ENCODE measurements at regions not wholly inside any gene's neighbourhood (a gene's known extent, or its start where the extent isn't known, plus 50 kb on each side); places are given as distances from the start of the nearest gene placed in this dataset.

GRCh38 chr18:56296381-56296780, 342.0 kb downstream of the TXNL1 start:
- H3K79me2 ChIP-seq (ENCODE audit: insufficient read depth, low read length): no peaks in the 10 kb centered on the region
- no peak for TF ChIP-seq CTCF (IDR thresholded peaks at IDR 0.05; ENCODE audit: extremely low read depth, low read depth, low read length)
- no peak overlapping the region for H3K4me2 ChIP-seq (ENCODE audit: insufficient read depth, low read length)
- peaks cover 7% of the 10 kb centered on the region for H3K4me1 ChIP-seq (ENCODE audit: insufficient read depth, low read length)
- DNase-seq (ENCODE audit: insufficient read length, low spot score, missing footprints): no peak
- no peaks in the 10 kb centered on the region for H3K9me3 ChIP-seq (ENCODE audit: low read depth, low read length)
- no peaks in the 10 kb centered on the region for H3K27me3 ChIP-seq (ENCODE audit: insufficient read depth, low read length)
- no peak overlapping the region for H3K27ac ChIP-seq (ENCODE audit: low read depth, low read length)
- no peaks in the 10 kb centered on the region for H3K36me3 ChIP-seq (ENCODE audit: insufficient read depth, low read length)
- no peak overlapping the region for H2AFZ ChIP-seq (ENCODE audit: low read length)
- H4K20me1 ChIP-seq (ENCODE audit: insufficient read depth, low read length): no peaks in the 10 kb centered on the region
- H3K4me3 ChIP-seq (ENCODE audit: insufficient read depth, low read length): no peak overlapping the region

DNA sequence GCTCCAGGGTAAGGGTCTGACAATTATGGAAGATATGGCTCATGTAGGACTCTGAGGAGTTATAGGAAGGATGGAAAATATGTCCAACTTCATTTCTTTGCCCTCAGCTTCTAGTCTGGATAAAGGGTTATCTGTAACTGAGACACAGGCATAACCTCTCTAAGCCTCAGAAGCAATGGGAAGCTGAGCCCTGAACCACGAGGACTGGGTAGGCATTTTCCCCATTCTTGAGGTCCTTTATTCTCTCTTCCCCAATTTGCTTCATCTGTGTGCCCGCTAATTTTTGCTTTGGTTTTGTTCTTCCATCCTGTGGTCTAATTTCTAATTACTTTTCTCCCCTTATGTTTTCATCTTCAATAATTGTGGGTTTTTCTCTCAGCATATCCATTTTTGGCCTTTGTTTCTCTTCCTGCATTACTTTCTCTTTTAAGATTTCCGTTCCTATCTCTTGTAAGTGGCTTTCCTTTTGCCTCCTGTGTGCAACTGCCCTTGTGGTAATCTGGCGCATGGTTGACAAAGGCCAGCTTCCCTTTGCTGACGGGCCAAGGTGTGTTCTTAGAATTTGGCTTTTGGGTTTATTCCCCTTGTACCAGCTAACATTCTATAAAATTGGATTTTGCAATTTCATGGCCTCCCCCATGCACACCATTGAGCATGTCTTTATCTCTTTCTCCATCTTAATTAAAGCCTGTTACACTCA, 343.8 kb downstream of the TXNL1 start:
- Histone ChIP-seq H3K79me2 (ENCODE audit: insufficient read depth, low read length) (no peaks in the 10 kb centered on the region), H3K9me3 (ENCODE audit: low read depth, low read length) (no peaks in the 10 kb centered on the region), H4K20me1 (ENCODE audit: insufficient read depth, low read length) (no peaks in the 10 kb centered on the region), H3K4me3 (ENCODE audit: insufficient read depth, low read length) (no peak overlapping the region), H3K4me2 (ENCODE audit: insufficient read depth, low read length) (no peak overlapping the region), H3K36me3 (ENCODE audit: insufficient read depth, low read length) (no peaks in the 10 kb centered on the region), H2AFZ (ENCODE audit: low read length) (no peak overlapping the region), H3K4me1 (ENCODE audit: insufficient read depth, low read length) (peaks cover 7% of the 10 kb centered on the region), H3K27me3 (ENCODE audit: insufficient read depth, low read length) (no peaks in the 10 kb centered on the region), H3K27ac (ENCODE audit: low read depth, low read length) (no peak overlapping the region)
- DNase-seq (ENCODE audit: insufficient read length, low spot score, missing footprints): no peak
- TF ChIP-seq CTCF (IDR thresholded peaks at IDR 0.05; ENCODE audit: extremely low read depth, low read depth, low read length): no peak

DNA sequence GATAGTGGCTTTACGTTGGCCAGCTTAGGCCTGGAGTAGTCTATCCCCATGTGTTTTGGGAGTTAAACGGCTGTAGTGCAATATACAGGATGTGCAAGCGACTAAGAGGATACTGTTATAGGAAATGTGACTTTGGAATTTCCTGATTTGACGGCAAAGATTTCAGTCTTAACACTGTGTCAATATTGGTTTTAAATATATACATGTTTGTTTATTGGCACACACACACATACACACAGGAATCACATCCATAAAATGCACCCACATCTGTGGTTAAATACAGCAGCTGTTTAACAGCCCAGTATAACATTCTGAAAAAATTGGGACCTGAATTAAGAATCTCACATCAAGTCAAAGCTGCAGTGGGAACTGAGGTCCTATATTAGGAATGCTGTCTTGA, 347.1 kb downstream of the TXNL1 start:
- DNase-seq (ENCODE audit: insufficient read length, low spot score, missing footprints): no peak
- Histone ChIP-seq H3K27me3 (ENCODE audit: insufficient read depth, low read length) (no peaks in the 10 kb centered on the region), H2AFZ (ENCODE audit: low read length) (no peak overlapping the region), H3K4me1 (ENCODE audit: insufficient read depth, low read length) (peaks cover 8% of the 10 kb centered on the region), H3K27ac (ENCODE audit: low read depth, low read length) (no peak overlapping the region), H3K36me3 (ENCODE audit: insufficient read depth, low read length) (no peaks in the 10 kb centered on the region), H4K20me1 (ENCODE audit: insufficient read depth, low read length) (no peaks in the 10 kb centered on the region), H3K4me2 (ENCODE audit: insufficient read depth, low read length) (no peak overlapping the region), H3K79me2 (ENCODE audit: insufficient read depth, low read length) (no peaks in the 10 kb centered on the region), H3K4me3 (ENCODE audit: insufficient read depth, low read length) (no peak overlapping the region), H3K9me3 (ENCODE audit: low read depth, low read length) (no peaks in the 10 kb centered on the region)
- TF ChIP-seq CTCF (IDR thresholded peaks at IDR 0.05; ENCODE audit: extremely low read depth, low read depth, low read length): no peak

GRCh38 chr18:56289381-56289780, 349.0 kb downstream of the TXNL1 start:
- peaks cover 26% of the 10 kb centered on the region for H3K4me1 ChIP-seq (ENCODE audit: insufficient read depth, low read length)
- DNase-seq (ENCODE audit: insufficient read length, low spot score, missing footprints): no peak
- no peak overlapping the region for H2AFZ ChIP-seq (ENCODE audit: low read length)
- H4K20me1 ChIP-seq (ENCODE audit: insufficient read depth, low read length): no peaks in the 10 kb centered on the region
- no peaks in the 10 kb centered on the region for H3K27me3 ChIP-seq (ENCODE audit: insufficient read depth, low read length)
- H3K79me2 ChIP-seq (ENCODE audit: insufficient read depth, low read length): no peaks in the 10 kb centered on the region
- no peak overlapping the region for H3K4me3 ChIP-seq (ENCODE audit: insufficient read depth, low read length)
- no peaks in the 10 kb centered on the region for H3K9me3 ChIP-seq (ENCODE audit: low read depth, low read length)
- no peak for TF ChIP-seq CTCF (IDR thresholded peaks at IDR 0.05; ENCODE audit: extremely low read depth, low read depth, low read length)
- no peaks in the 10 kb centered on the region for H3K36me3 ChIP-seq (ENCODE audit: insufficient read depth, low read length)
- H3K27ac ChIP-seq (ENCODE audit: low read depth, low read length): no peak overlapping the region
- H3K4me2 ChIP-seq (ENCODE audit: insufficient read depth, low read length): no peak overlapping the region

All from osteoblast (primary cell).